Ascending aorta (tissue), 2 donors: ENCODE measurements at regions not wholly inside any gene's neighbourhood (a gene's known extent, or its start where the extent isn't known, plus 50 kb on each side); places are given as distances from the start of the nearest gene placed in this dataset.

Experiments used
- DNase-seq, 2 donors: peaks; one replicate each; pipeline ENCODE4 v3.0.0-alpha.2; 2019; ENCODE audit warnings: low spot score in 2 of 2
- H3K27ac ChIP-seq, 2 donors: fragments of 200-600 bp; sonication (generic); one replicate each; pipeline ENCODE4 v1.5.1; 2016 to 2017; ENCODE audit warnings: mild to moderate bottlenecking in 1 of 2
- H3K27me3 ChIP-seq: fragments of 200-600 bp; sonication (generic); one replicate; pipeline ENCODE4 v1.5.1; 2017
- H3K36me3 ChIP-seq, 2 donors: fragments of 200-600 bp; sonication (generic); one replicate each; pipeline ENCODE4 v1.5.1; 2016
- H3K4me1 ChIP-seq, 2 donors: fragments of 200-600 bp; sonication (generic); one replicate each; pipeline ENCODE4 v1.5.1; 2016 to 2017; ENCODE audit warnings: mild to moderate bottlenecking in 1 of 2
- H3K4me3 ChIP-seq, 2 donors: fragments of 200-600 bp; sonication (generic); one replicate each; pipeline ENCODE4 v1.5.1; 2016 to 2017; ENCODE audit warnings: mild to moderate bottlenecking in 1 of 2
- H3K9me3 ChIP-seq, 2 donors: fragments of 200-600 bp; sonication (generic); one replicate each; pipeline ENCODE4 v1.5.1; 2016
- intact Hi-C: fragments of 100-400 bp; cut with DNase I; formaldehyde crosslinking; loops from one replicate; pipeline ENCODE4 v1.15.1; 2023
- TF ChIP-seq, protein P1 (sequence below), 3 experiments: fragments of 200-600 bp in 2 of 3; fragments of 450-650 bp in 1 of 3; sonication (generic) in 2 of 3; IDR thresholded peaks; one replicate each; pipeline ENCODE4 v1.5.1; 2016 to 2019; ENCODE audit warnings: antibody characterized with exemption in 3 of 3, mild to moderate bottlenecking in 1 of 3, moderate library complexity in 1 of 3

- Histone ChIP-seq H3K9me3 (no peaks in the 10 kb centered on the region), H3K4me1 (no peaks in the 10 kb centered on the region), H3K27me3 (no peaks in the 10 kb centered on the region), H3K4me3 (no peak overlapping the region), H3K27ac (no peak overlapping the region), H3K36me3 (no peaks in the 10 kb centered on the region)
- TF ChIP-seq, protein P1, sequence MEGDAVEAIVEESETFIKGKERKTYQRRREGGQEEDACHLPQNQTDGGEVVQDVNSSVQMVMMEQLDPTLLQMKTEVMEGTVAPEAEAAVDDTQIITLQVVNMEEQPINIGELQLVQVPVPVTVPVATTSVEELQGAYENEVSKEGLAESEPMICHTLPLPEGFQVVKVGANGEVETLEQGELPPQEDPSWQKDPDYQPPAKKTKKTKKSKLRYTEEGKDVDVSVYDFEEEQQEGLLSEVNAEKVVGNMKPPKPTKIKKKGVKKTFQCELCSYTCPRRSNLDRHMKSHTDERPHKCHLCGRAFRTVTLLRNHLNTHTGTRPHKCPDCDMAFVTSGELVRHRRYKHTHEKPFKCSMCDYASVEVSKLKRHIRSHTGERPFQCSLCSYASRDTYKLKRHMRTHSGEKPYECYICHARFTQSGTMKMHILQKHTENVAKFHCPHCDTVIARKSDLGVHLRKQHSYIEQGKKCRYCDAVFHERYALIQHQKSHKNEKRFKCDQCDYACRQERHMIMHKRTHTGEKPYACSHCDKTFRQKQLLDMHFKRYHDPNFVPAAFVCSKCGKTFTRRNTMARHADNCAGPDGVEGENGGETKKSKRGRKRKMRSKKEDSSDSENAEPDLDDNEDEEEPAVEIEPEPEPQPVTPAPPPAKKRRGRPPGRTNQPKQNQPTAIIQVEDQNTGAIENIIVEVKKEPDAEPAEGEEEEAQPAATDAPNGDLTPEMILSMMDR (IDR thresholded peaks at IDR 0.05) = no peak
- no peak for DNase-seq
- intact Hi-C loops = no loop called here
Measured at GRCh38 chr5:128662997-128663396, 125.0 kb upstream of the FBN2 start.

- TF ChIP-seq, protein P1 (IDR thresholded peaks at IDR 0.05) = no peak
- H3K36me3 ChIP-seq = no peaks in the 10 kb centered on the region
- H3K9me3 ChIP-seq = no peaks in the 10 kb centered on the region
- no peaks in the 10 kb centered on the region for H3K27me3 ChIP-seq
- DNase-seq = no peak
- H3K27ac ChIP-seq = no peak overlapping the region
- no peaks in the 10 kb centered on the region for H3K4me1 ChIP-seq
- H3K4me3 ChIP-seq = no peak overlapping the region
- intact Hi-C loops = loop anchor here (2.0 kb wide), 1 partner anchor 179 kb away; no protein-coding TSS in a partner anchor
Measured at GRCh38 chr5:128665747-128666355, 127.8 kb upstream of the FBN2 start.

- no peak overlapping the region for H3K4me3 ChIP-seq
- TF ChIP-seq, protein P1 (IDR thresholded peaks at IDR 0.05) = peak in 1 of 3 experiments; percentile 44
- H3K9me3 ChIP-seq = no peaks in the 10 kb centered on the region
- no peak for DNase-seq
- no peaks in the 10 kb centered on the region for H3K4me1 ChIP-seq
- intact Hi-C loops = loop anchor here (2.0 kb wide), 1 partner anchor 178 kb away; no protein-coding TSS in a partner anchor
- no peak overlapping the region for H3K27ac ChIP-seq
- H3K36me3 ChIP-seq = no peaks in the 10 kb centered on the region
- H3K27me3 ChIP-seq = no peaks in the 10 kb centered on the region
Measured at GRCh38 chr5:128667152-128667551, 129.1 kb upstream of the FBN2 start.

DNA sequence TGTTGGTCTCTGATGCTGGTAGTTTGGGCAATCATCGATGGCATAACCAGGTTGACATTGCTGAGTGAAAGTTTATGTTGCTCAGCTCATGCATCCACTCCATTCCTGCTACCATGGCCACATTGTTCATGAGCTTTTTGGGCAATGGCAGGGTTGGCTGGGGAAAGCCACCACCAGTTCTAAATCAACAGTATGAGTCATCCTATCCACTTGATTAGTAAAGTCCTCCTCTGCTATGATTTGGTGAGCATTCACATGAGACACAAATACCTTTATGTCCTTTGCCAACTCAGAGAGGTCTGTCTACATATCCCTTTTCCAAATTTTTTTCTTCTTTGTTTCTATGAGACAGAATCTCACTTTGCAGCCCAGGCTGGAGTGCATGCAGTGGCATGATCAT is 129.7 kb upstream of the FBN2 start:
- Histone ChIP-seq H3K27ac (no peak overlapping the region), H3K9me3 (no peaks in the 10 kb centered on the region), H3K36me3 (no peaks in the 10 kb centered on the region), H3K4me3 (no peak overlapping the region), H3K27me3 (no peaks in the 10 kb centered on the region), H3K4me1 (no peaks in the 10 kb centered on the region)
- no peak for DNase-seq
- intact Hi-C loops = loop anchor here (2.0 kb wide), 1 partner anchor 177 kb away; no protein-coding TSS in a partner anchor
- TF ChIP-seq, protein P1 (IDR thresholded peaks at IDR 0.05) = no peak

DNA sequence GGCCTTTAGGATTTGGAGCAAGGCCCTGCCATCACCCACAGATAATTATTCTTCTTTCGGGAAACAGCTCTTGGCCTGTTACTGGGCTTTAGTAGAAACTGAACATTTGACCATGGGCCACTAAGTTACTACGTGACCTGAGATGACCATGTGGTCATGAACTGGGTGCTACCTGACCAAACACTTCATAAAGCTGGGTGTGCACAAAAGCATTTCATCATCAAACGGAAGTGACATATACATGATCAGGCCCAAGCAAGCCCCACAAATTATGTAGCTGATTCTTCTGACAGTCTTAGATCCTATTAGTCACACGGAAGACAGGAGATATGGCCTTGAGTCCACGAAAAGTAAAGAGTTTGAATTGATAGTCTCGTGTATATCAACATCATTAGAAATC is 130.9 kb upstream of the FBN2 start:
- H3K27ac ChIP-seq = no peak overlapping the region
- no peaks in the 10 kb centered on the region for H3K36me3 ChIP-seq
- no peaks in the 10 kb centered on the region for H3K9me3 ChIP-seq
- TF ChIP-seq, protein P1 (IDR thresholded peaks at IDR 0.05) = no peak
- H3K27me3 ChIP-seq = no peaks in the 10 kb centered on the region
- no peaks in the 10 kb centered on the region for H3K4me1 ChIP-seq
- DNase-seq = no peak
- intact Hi-C loops = no loop called here
- H3K4me3 ChIP-seq = no peak overlapping the region

DNA sequence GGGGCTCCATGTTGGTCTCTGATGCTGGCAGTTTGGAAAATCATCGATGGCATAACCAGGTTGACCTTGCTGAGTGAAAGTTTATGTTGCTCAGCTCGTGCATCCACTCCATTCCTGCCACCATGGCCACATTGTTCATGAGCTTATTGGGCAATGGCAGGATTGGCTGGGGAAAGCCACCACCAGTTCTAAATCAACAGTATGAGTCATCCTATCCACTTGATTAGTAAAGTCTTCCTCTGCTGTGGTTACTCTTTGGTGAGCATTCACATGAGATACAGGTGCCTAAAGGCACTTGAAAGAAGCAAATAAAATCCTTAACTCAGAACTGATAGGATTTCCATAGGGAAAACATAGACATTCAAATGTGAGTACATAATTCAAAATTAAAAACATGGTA is 131.8 kb upstream of the FBN2 start:
- DNase-seq = no peak
- H3K27ac ChIP-seq = no peak overlapping the region
- intact Hi-C loops = no loop called here
- no peaks in the 10 kb centered on the region for H3K9me3 ChIP-seq
- no peaks in the 10 kb centered on the region for H3K27me3 ChIP-seq
- H3K4me3 ChIP-seq = no peak overlapping the region
- H3K36me3 ChIP-seq = no peaks in the 10 kb centered on the region
- no peaks in the 10 kb centered on the region for H3K4me1 ChIP-seq
- TF ChIP-seq, protein P1 (IDR thresholded peaks at IDR 0.05) = no peak
